ENCODE measurements at regions not wholly inside any gene's neighbourhood (a gene's known extent, or its start where the extent isn't known, plus 50 kb on each side); places are given as distances from the start of the nearest gene placed in this dataset.

DNA sequence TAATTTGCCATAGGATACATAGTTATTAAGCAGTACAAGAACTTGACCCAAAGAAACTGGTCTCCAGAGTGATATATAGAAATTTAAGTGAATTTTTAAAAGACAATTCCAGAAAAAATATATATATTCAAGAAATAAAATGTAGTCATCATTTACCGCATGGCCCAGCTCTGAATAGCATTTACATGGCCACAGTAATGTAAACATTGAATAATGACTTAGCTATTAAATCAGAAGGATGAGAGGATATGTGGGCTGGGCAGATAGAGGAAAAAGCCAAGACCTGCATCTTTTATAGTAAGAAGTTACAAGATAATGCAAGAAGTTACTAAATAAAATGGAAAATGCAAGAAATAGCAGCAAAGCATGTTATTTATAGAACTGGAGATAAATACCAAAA lies 405.2 kb upstream of the WWC1 start:
- TF ChIP-seq, protein P1, sequence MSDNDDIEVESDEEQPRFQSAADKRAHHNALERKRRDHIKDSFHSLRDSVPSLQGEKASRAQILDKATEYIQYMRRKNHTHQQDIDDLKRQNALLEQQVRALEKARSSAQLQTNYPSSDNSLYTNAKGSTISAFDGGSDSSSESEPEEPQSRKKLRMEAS (IDR thresholded peaks at IDR 0.05): no peak
- TF ChIP-seq ATF3 (IDR thresholded peaks at IDR 0.05) (no peak), TAF1 (conservative IDR thresholded peaks at IDR 0.05) (no peak), FOXA2 (IDR thresholded peaks at IDR 0.05) (no peak), YY1 (IDR thresholded peaks at IDR 0.05) (no peak), EGR1 (IDR thresholded peaks at IDR 0.05; ENCODE audit: low read depth in 2 of 2) (no peak), ZBTB33 (IDR thresholded peaks at IDR 0.05) (no peak), RXRA (IDR thresholded peaks at IDR 0.05) (no peak)
- TF ChIP-seq, protein P2, sequence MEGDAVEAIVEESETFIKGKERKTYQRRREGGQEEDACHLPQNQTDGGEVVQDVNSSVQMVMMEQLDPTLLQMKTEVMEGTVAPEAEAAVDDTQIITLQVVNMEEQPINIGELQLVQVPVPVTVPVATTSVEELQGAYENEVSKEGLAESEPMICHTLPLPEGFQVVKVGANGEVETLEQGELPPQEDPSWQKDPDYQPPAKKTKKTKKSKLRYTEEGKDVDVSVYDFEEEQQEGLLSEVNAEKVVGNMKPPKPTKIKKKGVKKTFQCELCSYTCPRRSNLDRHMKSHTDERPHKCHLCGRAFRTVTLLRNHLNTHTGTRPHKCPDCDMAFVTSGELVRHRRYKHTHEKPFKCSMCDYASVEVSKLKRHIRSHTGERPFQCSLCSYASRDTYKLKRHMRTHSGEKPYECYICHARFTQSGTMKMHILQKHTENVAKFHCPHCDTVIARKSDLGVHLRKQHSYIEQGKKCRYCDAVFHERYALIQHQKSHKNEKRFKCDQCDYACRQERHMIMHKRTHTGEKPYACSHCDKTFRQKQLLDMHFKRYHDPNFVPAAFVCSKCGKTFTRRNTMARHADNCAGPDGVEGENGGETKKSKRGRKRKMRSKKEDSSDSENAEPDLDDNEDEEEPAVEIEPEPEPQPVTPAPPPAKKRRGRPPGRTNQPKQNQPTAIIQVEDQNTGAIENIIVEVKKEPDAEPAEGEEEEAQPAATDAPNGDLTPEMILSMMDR (IDR thresholded peaks at IDR 0.05; ENCODE audit: low read depth, low read length, missing input control): no peak
- TF ChIP-seq, protein P3, sequence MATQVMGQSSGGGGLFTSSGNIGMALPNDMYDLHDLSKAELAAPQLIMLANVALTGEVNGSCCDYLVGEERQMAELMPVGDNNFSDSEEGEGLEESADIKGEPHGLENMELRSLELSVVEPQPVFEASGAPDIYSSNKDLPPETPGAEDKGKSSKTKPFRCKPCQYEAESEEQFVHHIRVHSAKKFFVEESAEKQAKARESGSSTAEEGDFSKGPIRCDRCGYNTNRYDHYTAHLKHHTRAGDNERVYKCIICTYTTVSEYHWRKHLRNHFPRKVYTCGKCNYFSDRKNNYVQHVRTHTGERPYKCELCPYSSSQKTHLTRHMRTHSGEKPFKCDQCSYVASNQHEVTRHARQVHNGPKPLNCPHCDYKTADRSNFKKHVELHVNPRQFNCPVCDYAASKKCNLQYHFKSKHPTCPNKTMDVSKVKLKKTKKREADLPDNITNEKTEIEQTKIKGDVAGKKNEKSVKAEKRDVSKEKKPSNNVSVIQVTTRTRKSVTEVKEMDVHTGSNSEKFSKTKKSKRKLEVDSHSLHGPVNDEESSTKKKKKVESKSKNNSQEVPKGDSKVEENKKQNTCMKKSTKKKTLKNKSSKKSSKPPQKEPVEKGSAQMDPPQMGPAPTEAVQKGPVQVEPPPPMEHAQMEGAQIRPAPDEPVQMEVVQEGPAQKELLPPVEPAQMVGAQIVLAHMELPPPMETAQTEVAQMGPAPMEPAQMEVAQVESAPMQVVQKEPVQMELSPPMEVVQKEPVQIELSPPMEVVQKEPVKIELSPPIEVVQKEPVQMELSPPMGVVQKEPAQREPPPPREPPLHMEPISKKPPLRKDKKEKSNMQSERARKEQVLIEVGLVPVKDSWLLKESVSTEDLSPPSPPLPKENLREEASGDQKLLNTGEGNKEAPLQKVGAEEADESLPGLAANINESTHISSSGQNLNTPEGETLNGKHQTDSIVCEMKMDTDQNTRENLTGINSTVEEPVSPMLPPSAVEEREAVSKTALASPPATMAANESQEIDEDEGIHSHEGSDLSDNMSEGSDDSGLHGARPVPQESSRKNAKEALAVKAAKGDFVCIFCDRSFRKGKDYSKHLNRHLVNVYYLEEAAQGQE (IDR thresholded peaks at IDR 0.05): no peak

Data from liver (tissue), 3 donors.